ENCODE measurements at regions not wholly inside any gene's neighbourhood (a gene's known extent, or its start where the extent isn't known, plus 50 kb on each side); places are given as distances from the start of the nearest gene placed in this dataset.

- H3K4me2 ChIP-seq (ENCODE audit: low read depth, low read length, poor library complexity, severe bottlenecking): no peak overlapping the region
- H2AFZ ChIP-seq (ENCODE audit: low read length): no peak overlapping the region
Measured at GRCh38 chrX:42714981-42715700, 62.8 kb downstream of the PPP1R2C start.

GRCh38 chrX:42710452-42710851 lies 67.5 kb downstream of the PPP1R2C start:
- Histone ChIP-seq H3F3A (ENCODE audit: low read depth) (no peaks in the 10 kb centered on the region), H3K9ac (ENCODE audit: low read depth, low read length, poor library complexity, severe bottlenecking) (no peak overlapping the region), H4K20me1 (ENCODE audit: insufficient read depth, low read length, poor library complexity, severe bottlenecking) (no peaks in the 10 kb centered on the region), H2AFZ (ENCODE audit: low read length) (no peak overlapping the region), H3K4me3 (ENCODE audit: low read length, poor library complexity, severe bottlenecking) (no peak overlapping the region), H3K9me3 (ENCODE audit: insufficient read depth, low read depth, low read length) (no peaks in the 10 kb centered on the region), H3K79me2 (ENCODE audit: insufficient read depth, low read length) (no peaks in the 10 kb centered on the region), H3K36me3 (ENCODE audit: insufficient read depth, low read length) (no peaks in the 10 kb centered on the region), H3K4me1 (ENCODE audit: insufficient read depth, low read length, poor library complexity, severe bottlenecking) (no peaks in the 10 kb centered on the region), H3K27me3 (ENCODE audit: insufficient read depth, low read length, poor library complexity, severe bottlenecking) (no peaks in the 10 kb centered on the region), H3K9me2 (replicated peaks; ENCODE audit: low read depth, low read length) (no peaks in the 10 kb centered on the region), H3K4me2 (ENCODE audit: low read depth, low read length, poor library complexity, severe bottlenecking) (no peak overlapping the region)
- no peak for TF ChIP-seq CTCF (conservative IDR thresholded peaks at IDR 0.05; ENCODE audit: low read length)
- no peak for TF ChIP-seq EZH2phosphoT487 (IDR thresholded peaks at IDR 0.05; ENCODE audit: borderline replicate concordance)

More at GRCh38 chrX:42714981-42715700, 62.8 kb downstream of the PPP1R2C start:
- Histone ChIP-seq H3K79me2 (ENCODE audit: insufficient read depth, low read length) (no peaks in the 10 kb centered on the region), H3K4me1 (ENCODE audit: insufficient read depth, low read length, poor library complexity, severe bottlenecking) (peaks cover 3% of the 10 kb centered on the region), H3K36me3 (ENCODE audit: insufficient read depth, low read length) (no peaks in the 10 kb centered on the region), H3F3A (ENCODE audit: low read depth) (no peaks in the 10 kb centered on the region), H4K20me1 (ENCODE audit: insufficient read depth, low read length, poor library complexity, severe bottlenecking) (no peaks in the 10 kb centered on the region), H3K27me3 (ENCODE audit: insufficient read depth, low read length, poor library complexity, severe bottlenecking) (no peaks in the 10 kb centered on the region), H3K4me3 (ENCODE audit: low read length, poor library complexity, severe bottlenecking) (no peak overlapping the region), H3K9me3 (ENCODE audit: insufficient read depth, low read depth, low read length) (no peaks in the 10 kb centered on the region), H3K9me2 (replicated peaks; ENCODE audit: low read depth, low read length) (no peaks in the 10 kb centered on the region), H3K9ac (ENCODE audit: low read depth, low read length, poor library complexity, severe bottlenecking) (no peak overlapping the region)
- TF ChIP-seq CTCF (conservative IDR thresholded peaks at IDR 0.05; ENCODE audit: low read length): no peak
- TF ChIP-seq EZH2phosphoT487 (IDR thresholded peaks at IDR 0.05; ENCODE audit: borderline replicate concordance): no peak

- Histone ChIP-seq H2AFZ (ENCODE audit: low read length) (no peak overlapping the region), H3K27me3 (ENCODE audit: insufficient read depth, low read length, poor library complexity, severe bottlenecking) (no peaks in the 10 kb centered on the region), H3K9ac (ENCODE audit: low read depth, low read length, poor library complexity, severe bottlenecking) (no peak overlapping the region), H3K36me3 (ENCODE audit: insufficient read depth, low read length) (no peaks in the 10 kb centered on the region), H3K4me3 (ENCODE audit: low read length, poor library complexity, severe bottlenecking) (no peak overlapping the region), H3K79me2 (ENCODE audit: insufficient read depth, low read length) (no peaks in the 10 kb centered on the region), H3F3A (ENCODE audit: low read depth) (no peaks in the 10 kb centered on the region), H3K4me2 (ENCODE audit: low read depth, low read length, poor library complexity, severe bottlenecking) (no peak overlapping the region), H3K9me3 (ENCODE audit: insufficient read depth, low read depth, low read length) (no peaks in the 10 kb centered on the region), H3K9me2 (replicated peaks; ENCODE audit: low read depth, low read length) (no peaks in the 10 kb centered on the region), H4K20me1 (ENCODE audit: insufficient read depth, low read length, poor library complexity, severe bottlenecking) (no peaks in the 10 kb centered on the region), H3K4me1 (ENCODE audit: insufficient read depth, low read length, poor library complexity, severe bottlenecking) (no peaks in the 10 kb centered on the region)
- TF ChIP-seq CTCF (conservative IDR thresholded peaks at IDR 0.05; ENCODE audit: low read length) (no peak), EZH2phosphoT487 (IDR thresholded peaks at IDR 0.05; ENCODE audit: borderline replicate concordance) (no peak)
Measured at GRCh38 chrX:42708222-42708621, 69.7 kb downstream of the PPP1R2C start.

Data from Loucy (cell line).